ENCODE measurements at regions not wholly inside any gene's neighbourhood (a gene's known extent, or its start where the extent isn't known, plus 50 kb on each side); places are given as distances from the start of the nearest gene placed in this dataset.

- no peaks in the 10 kb centered on the region for H3K36me3 ChIP-seq (ENCODE audit: control insufficient read depth, insufficient read depth, low read length)
- no peaks in the 10 kb centered on the region for H3K27me3 ChIP-seq (ENCODE audit: control insufficient read depth, insufficient read depth, low read length)
- H3K4me3 ChIP-seq (ENCODE audit: low read depth in 2 of 2, low read length in 2 of 2) = no peak overlapping the region
- ChIA-PET POLR2A (no interaction called here), CTCF (no interaction called here)
- H3K27ac ChIP-seq (ENCODE audit: low read length) = no peak overlapping the region
- in situ Hi-C loops (cut with HindIII; ENCODE audit: low pct_unique_long_range_greater_than_20kb, low sequenced_read_pairs) (no loop called here), intact Hi-C loops (cut with micrococcal nuclease; ENCODE audit: unreplicated experiment) (no loop called here)
- DNase-seq (ENCODE audit: low read depth, low spot score) (no peak), ATAC-seq (no peak)
- no peaks in the 10 kb centered on the region for H3K4me1 ChIP-seq (ENCODE audit: control insufficient read depth, insufficient read depth, low read length)
- H3K9me3 ChIP-seq (ENCODE audit: control insufficient read depth, insufficient read depth, low read depth, low read length) = no peaks in the 10 kb centered on the region
- TF ChIP-seq POLR2AphosphoS5 (IDR thresholded peaks at IDR 0.05; ENCODE audit: low read depth, low read length) (no peak), CTCF (IDR thresholded peaks at IDR 0.05) (no peak), TCF7L2 (IDR thresholded peaks at IDR 0.05; ENCODE audit: low read depth, low read length) (no peak), SIN3A (IDR thresholded peaks at IDR 0.05; ENCODE audit: borderline replicate concordance, insufficient read depth, low read depth, low read length) (no peak), REST (IDR thresholded peaks at IDR 0.05; ENCODE audit: insufficient read depth in 1 of 2, low read depth in 2 of 2, low read length in 1 of 2) (no peak)
- BruUV-seq (replicated peaks) = no TSS peak
These were observed 750.8 kb upstream of the SLC35B3 start for GRCh38 chr6:9186148-9186547.

GRCh38 chr6:9178071-9178470 is 742.7 kb upstream of the SLC35B3 start:
- intact Hi-C loops (cut with micrococcal nuclease; ENCODE audit: unreplicated experiment) (no loop called here), in situ Hi-C loops (cut with HindIII; ENCODE audit: low pct_unique_long_range_greater_than_20kb, low sequenced_read_pairs) (no loop called here)
- Histone ChIP-seq H3K4me3 (ENCODE audit: low read depth in 2 of 2, low read length in 2 of 2) (no peak overlapping the region), H3K27me3 (ENCODE audit: control insufficient read depth, insufficient read depth, low read length) (no peaks in the 10 kb centered on the region), H3K27ac (ENCODE audit: low read length) (no peak overlapping the region), H3K36me3 (ENCODE audit: control insufficient read depth, insufficient read depth, low read length) (no peaks in the 10 kb centered on the region), H3K9me3 (ENCODE audit: control insufficient read depth, insufficient read depth, low read depth, low read length) (no peaks in the 10 kb centered on the region), H3K4me1 (ENCODE audit: control insufficient read depth, insufficient read depth, low read length) (no peaks in the 10 kb centered on the region)
- no peak for TF ChIP-seq SIN3A (IDR thresholded peaks at IDR 0.05; ENCODE audit: borderline replicate concordance, insufficient read depth, low read depth, low read length)
- no peak for TF ChIP-seq POLR2AphosphoS5 (IDR thresholded peaks at IDR 0.05; ENCODE audit: low read depth, low read length)
- DNase-seq (ENCODE audit: low read depth, low spot score) (no peak), ATAC-seq (no peak)
- ChIA-PET POLR2A (no interaction called here), CTCF (no interaction called here)
- no TSS peak for BruUV-seq (replicated peaks)

GRCh38 chr6:9173229-9173628 is 737.9 kb upstream of the SLC35B3 start:
- no peak overlapping the region for H3K4me3 ChIP-seq (ENCODE audit: low read depth in 2 of 2, low read length in 2 of 2)
- H3K27me3 ChIP-seq (ENCODE audit: control insufficient read depth, insufficient read depth, low read length) = no peaks in the 10 kb centered on the region
- BruUV-seq (replicated peaks) = no TSS peak
- intact Hi-C loops (cut with micrococcal nuclease; ENCODE audit: unreplicated experiment) (no loop called here), in situ Hi-C loops (cut with HindIII; ENCODE audit: low pct_unique_long_range_greater_than_20kb, low sequenced_read_pairs) (no loop called here)
- TF ChIP-seq CTCF (IDR thresholded peaks at IDR 0.05) (no peak), POLR2AphosphoS5 (IDR thresholded peaks at IDR 0.05; ENCODE audit: low read depth, low read length) (no peak), SIN3A (IDR thresholded peaks at IDR 0.05; ENCODE audit: borderline replicate concordance, insufficient read depth, low read depth, low read length) (no peak), REST (IDR thresholded peaks at IDR 0.05; ENCODE audit: insufficient read depth in 1 of 2, low read depth in 2 of 2, low read length in 1 of 2) (no peak), TCF7L2 (IDR thresholded peaks at IDR 0.05; ENCODE audit: low read depth, low read length) (no peak)
- no peak overlapping the region for H3K27ac ChIP-seq (ENCODE audit: low read length)
- H3K36me3 ChIP-seq (ENCODE audit: control insufficient read depth, insufficient read depth, low read length) = no peaks in the 10 kb centered on the region
- DNase-seq (ENCODE audit: low read depth, low spot score) (no peak), ATAC-seq (no peak)
- no peaks in the 10 kb centered on the region for H3K9me3 ChIP-seq (ENCODE audit: control insufficient read depth, insufficient read depth, low read depth, low read length)
- H3K4me1 ChIP-seq (ENCODE audit: control insufficient read depth, insufficient read depth, low read length) = no peaks in the 10 kb centered on the region
- ChIA-PET POLR2A (no interaction called here), CTCF (no interaction called here)

Data from Panc1 (cell line).